HG03469 (cell line): ENCODE measurements at regions not wholly inside any gene's neighbourhood (a gene's known extent, or its start where the extent isn't known, plus 50 kb on each side); places are given as distances from the start of the nearest gene placed in this dataset.

Experiments used
- ATAC-seq: cut with Tn5 transposase; IDR thresholded peaks from one replicate; pipeline ENCODE4 v1.9.1; 2021; ENCODE audit warnings: mild to moderate bottlenecking, moderate library complexity, moderate number of reproducible peaks; ENCODE audit not compliant: unreplicated experiment

DNA sequence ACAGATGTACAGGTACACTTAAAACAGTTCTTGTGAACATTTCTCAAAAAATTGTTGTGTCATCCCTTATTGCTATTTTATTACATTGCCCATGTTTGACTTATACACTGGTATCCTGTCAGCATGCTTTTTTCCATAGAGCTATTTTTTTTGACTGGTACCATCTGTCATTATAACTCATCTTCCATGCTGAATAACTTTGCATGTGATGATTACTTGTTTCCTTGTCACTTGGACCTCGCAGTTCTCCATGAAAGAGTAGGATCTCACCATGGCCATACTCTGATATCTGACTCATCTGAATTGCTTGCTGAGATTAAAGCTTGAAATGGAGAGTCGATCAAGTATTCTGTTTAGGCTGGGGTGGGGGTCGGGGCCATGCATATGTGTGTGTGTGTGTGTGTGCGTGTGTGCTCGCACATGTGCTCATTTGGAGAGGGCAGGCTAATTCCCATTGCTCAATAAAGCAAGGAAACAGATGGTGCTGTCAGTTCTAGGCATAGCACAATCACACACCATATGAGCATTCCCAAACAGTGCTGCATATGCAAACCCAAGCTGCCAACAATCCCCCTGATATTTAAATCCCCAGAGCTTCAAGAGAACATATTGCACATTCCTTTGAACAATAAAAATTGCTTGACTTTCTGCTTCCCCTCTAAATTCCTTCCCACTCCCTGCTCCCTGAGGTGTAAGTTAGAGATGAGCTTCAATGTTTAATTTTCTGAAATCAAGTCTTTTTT, 62.9 kb downstream of the NHLRC3 start:
- ATAC-seq: no peak

DNA sequence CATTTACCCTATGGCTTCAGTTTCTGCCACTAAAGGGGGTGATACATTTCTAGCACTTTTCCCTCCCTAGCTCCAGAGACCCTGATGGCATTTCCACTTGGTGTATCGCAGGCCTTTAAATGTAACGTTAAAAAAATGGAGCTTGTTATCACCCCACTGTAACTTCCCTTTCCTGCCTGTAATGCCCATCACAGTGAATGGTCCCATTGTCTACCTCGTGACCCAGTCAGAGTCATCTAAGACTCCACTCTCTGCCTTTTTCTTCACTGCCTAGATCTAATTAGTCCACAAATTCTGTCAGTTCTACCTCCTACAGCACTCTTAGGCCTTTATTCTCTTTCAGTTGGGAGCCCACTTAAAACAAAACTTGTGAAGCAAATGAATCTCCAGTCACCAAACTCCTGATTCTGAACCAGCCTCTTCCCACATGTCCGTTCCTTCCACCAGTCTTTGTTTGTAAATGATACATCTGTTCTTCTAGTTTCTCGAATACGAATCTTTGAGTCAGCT, 64.8 kb downstream of the NHLRC3 start:
- ATAC-seq: no peak

DNA sequence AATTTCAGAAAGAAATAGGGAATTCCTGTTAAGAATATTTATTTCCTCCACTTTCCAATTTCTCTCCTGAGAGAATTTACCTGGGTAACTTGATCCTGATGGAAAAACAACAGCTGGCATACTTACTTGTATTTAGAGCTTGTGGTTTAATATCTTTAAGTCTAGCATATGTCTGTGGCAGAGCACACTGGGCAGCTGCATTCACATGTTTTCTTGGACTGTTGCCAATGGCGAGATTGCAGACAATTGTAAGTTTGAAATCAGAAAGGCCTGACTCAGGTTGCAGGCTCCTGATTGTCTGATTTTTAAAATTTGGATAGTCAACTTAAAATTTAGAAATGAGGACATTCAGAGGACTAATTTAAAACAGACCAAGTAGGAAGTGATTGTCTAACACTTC, 66.9 kb downstream of the NHLRC3 start:
- no peak for ATAC-seq

DNA sequence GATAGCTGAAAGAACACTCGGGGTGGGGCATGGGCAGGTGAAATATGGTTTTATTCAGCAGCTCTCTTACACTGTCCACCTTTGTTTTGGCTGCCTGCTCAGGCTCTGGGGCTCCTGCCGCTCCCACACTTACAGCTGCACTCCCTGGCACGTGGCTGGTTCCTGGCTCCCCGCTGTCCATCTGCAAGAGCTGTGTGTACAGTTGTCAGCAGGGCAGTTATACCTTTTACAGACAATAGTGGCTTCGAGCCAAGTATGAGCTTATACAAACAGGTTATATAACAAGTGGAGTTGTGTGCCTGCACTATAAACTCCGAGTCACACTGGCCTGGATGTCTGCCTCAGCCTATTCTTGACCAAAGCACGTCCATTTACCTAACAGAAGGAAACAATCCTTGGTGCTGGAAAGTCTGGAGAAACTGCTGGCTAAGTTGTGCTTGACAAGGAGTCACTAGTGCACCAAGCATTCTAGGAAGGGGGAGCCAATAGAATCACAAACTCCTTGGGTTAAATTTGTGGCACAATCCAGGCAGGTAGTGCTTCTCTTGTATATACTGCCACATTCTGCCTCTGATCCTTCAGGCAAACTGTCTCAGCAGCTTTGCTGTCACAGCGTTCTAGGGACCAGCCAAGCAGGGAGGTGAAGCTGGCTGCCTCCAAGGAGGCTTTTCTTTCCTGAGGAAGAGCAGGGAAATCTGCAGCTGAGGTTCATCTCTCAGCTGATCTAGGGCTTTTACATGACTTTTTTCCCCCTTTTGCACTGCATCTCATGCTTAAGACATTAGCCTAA, 68.2 kb downstream of the NHLRC3 start:
- ATAC-seq: no peak

DNA sequence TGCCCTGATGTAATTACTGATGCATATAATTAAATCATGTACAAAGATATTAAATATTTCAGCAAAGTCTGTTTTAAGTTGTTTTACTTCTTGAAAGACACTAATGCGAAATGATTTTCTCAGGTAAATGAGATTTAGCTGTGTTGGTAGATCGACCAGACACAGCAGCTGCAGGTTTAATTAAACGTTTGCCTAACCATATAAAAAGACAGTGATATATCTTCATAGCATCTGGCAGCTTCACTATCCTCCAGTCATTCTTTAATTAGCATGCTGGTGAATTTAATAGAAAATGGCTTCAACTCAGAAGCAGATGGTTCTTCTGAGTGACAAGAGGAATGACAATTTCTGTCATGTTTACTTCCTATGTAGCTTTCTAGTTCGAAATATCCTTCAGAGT, 69.3 kb downstream of the NHLRC3 start:
- no peak for ATAC-seq

DNA sequence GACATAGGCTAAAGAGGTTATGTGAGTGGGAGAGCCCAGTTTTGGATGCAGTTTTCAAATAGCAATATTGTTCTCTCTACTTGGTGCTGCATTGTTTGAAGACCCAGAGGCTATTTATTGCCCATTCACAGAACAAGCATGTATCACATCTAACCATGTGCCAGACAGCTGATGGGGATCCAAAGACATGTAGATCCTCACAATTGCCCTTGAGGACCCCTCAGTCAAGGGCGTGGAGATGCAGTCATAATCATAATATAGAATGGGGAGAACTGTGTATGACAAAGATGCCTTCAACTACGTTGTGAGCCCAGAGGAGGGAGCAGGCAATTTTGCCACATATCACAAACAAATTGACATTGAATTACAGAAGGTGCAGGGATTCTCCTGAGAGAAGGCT, 70.5 kb downstream of the NHLRC3 start:
- no peak for ATAC-seq

GRCh38 chr13:39110518-39111097, 72.4 kb downstream of the NHLRC3 start:
- no peak for ATAC-seq

DNA sequence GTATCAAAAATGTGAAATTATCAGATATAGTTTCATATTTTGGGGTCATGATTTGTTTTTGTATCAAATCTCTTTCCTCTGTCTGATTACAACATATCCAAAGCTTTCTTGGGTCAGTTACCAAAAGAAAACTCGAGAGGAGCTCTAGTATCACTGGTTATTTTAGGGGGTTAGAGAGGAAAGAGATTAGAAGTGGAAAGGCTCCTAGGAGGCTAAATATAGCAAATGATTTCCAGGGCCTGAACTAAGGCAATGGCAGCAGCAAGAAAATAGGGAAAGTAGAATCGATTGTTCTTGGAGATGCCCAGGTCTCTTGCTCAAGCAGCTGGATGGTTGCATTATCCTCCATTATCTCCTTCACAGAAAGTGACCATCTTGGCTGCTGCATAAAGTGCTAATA, 72.9 kb downstream of the NHLRC3 start:
- no peak for ATAC-seq

- ATAC-seq: no peak
Observed at GRCh38 chr13:39119422-39119821, 81.2 kb downstream of the NHLRC3 start.

- no peak for ATAC-seq
Observed at GRCh38 chr13:39123578-39123977, 85.3 kb downstream of the NHLRC3 start.

GRCh38 chr13:39129213-39129612, 91.0 kb downstream of the NHLRC3 start:
- ATAC-seq: no peak

GRCh38 chr13:39130301-39130700, 92.0 kb downstream of the NHLRC3 start:
- no peak for ATAC-seq

DNA sequence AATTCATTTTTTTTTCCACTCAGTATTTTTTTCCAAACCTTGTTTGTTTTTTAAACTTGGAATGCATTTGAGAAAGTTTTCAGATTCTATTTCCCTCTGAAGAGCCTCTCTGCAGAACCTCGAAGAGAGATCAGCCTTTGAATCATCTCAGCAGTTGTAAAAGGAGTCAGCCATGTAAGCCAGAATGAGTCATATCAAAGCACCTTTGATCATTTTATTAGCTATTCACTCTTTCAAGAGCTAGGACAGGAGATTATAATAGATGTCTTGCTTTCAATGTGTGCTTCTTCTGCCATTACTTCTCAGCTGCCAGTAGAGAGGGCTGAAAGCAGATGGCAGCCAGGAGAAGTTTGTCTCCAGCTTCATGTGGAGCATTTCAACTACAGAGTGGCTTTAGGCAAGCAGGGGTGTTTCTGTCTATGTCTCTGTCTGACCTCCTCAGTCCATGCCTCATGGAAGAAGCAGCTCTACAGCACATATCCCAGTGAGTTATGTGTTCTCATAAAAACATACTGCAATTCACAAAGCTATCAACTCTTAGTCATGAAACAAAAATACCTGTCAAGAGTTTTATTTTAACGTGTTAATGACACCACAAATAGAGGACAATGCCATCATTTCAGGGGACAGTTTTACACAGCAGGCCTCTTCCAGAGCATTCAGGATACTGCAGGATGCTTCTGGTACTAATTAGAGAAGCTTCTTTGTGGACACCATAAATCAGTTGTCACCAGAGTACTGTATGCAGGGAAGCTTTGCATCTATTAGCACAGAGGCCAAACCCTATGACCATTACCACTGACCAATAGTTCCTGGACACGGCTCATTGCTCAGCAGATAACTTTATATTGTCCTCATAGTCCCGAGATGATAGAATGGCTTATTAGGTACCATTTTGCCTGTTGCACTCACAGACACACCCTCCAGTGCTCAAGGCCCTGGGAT, 94.3 kb downstream of the NHLRC3 start:
- no peak for ATAC-seq

DNA sequence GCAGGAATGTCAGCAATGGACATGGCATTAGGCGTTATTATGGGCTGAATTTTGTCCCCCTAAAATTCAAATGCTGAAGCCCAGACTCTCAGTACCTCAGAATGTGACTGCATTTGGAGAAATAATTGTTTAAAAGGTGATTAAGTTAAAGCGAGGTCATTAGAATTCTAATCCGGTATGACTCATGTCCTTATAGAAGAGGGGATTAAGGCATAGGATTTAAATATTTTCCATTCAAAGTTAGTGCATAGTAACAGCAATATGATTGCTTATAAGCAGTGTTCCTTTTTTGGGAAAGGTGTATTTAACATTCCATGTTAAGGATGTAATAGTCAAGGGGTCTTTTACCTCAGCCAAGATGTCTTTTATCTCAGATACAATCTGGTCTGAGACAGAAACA, 95.5 kb downstream of the NHLRC3 start:
- ATAC-seq: no peak

GRCh38 chr13:39134574-39134973, 96.3 kb downstream of the NHLRC3 start:
- no peak for ATAC-seq

DNA sequence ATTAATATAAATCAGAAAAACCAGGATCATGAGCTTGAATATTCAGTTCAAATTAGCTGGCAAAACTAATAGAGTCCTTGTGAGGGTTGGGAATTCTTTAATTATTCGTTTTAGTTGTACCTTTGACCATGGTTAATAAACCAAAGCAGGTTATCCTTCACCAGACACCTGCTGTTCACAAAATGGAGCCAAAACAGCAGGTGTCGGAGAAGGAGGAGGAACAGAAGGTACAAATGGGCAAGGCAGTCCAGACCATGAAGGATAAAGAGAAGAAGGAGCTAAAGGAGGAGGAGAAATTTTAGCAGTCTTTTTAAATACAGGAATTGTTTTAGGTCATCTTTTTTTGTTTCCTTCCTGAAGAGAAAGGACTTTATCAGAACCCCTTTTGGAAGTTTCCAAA, 106.1 kb downstream of the NHLRC3 start:
- no peak for ATAC-seq

DNA sequence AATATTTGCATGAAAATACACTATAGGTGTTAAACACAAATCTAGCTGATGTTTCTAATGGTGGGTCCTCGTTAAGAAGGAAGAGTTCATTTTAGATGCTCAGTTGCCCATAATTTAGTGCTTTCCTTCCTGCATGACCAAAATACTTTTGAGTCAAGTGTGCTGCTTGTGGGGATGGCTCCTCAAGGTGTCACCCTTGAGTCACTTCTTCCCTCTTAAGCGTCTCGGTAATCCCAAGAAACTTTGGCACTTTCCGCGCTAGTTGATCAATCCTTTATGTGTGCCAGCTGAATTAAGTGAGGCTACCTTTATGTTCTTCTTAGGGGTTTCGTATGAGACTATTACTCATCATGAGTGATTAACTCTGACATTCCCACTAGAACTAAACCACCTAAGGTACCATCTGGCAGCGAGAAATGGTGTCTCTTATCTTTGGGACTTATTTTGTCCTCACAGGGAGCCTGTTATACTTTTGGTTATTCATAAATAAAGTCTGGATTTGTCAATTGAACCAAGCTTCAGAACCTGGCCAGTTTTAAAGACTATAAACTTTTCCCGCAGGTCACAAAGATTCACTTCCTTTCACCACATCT, 106.8 kb downstream of the NHLRC3 start:
- no peak for ATAC-seq

DNA sequence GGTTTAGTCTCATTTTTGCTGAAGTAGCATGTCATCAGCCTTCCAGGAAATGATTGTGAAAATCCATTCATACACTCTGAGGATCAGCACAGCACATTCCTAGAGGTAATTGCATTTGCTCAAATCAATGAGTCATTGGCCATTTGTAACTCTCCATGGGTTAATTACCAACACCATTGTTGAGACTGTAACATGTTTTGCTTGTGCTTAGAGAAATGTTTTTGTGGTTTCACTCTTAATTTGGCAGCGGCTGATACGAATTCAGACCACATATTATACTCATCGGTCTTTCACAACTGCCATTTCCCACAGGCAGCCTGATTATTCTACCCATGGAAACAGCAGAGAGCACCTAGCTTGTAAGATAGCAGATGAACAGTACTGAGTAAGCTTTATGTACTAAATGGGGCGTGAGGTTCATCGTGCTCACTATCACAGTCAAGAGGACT, 110.3 kb downstream of the NHLRC3 start:
- ATAC-seq: no peak

- no peak for ATAC-seq
Observed at GRCh38 chr13:39149896-39150295, 111.6 kb downstream of the NHLRC3 start.

DNA sequence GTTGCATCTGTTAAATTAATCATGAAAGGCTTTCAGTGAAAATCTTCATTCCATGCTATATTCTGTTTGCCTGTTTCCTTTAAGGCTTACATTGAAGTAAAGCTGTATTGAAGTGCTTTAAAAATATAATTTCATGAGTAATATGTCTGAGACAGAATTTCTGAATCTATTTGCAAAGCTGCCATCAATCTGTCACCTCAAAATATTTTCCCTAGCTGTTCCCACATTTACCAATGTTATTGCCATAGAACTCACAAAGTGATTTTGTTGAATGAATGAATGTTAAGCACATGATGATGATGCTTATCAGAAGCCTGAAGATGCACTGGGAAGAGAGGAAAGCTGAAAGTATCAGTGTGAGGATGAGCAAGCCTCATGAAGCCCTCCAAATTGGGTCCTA, 115.8 kb downstream of the NHLRC3 start:
- ATAC-seq: no peak
